Left ventricle myocardium superior (tissue), 1 donor: ENCODE measurements at regions not wholly inside any gene's neighbourhood (a gene's known extent, or its start where the extent isn't known, plus 50 kb on each side); places are given as distances from the start of the nearest gene placed in this dataset.
"Not testable (repeated sequence)": the region's sequence is repeated elsewhere in the genome, so short reads cannot be mapped to it uniquely, and the experiment has no call there.

Experiments
- ATAC-seq: fragments of 200-7000 bp; cut with Tn5 transposase; one replicate; pipeline ENCODE4 v1.9.1; 2020; ENCODE audit warnings: mild to moderate bottlenecking, moderate library complexity
- DNase-seq: peaks from one replicate; pipeline ENCODE4 v3.0.0-alpha.2; 2020
- intact Hi-C: fragments of 100-400 bp; cut with micrococcal nuclease; formaldehyde crosslinking; loops from one replicate; pipeline ENCODE4 v1.11.0; 2022
- donor health status: DM: no; HTN: yes; CAD: no; lungs with severe emphysema.

DNA sequence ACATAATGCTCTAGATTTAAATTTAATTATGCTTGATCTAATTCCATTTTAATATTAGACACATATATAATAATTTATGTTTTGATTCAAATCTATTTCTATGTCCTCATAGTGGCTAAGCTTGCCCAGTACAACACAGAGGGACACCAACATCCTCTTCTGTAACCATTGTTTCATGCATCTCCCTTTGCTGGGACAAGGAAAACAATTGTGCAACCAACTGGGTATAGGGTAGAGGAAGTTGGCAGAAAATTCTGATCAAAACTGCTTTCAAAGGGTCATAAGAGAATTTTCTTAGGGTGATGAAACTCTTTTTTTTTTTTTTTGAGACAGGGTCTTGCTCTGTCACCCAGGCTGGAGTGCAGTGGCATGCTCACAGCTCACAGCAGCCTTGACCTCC, 121.4 kb upstream of the SGO1 start:
- DNase-seq (no peak), ATAC-seq (no peak)
- intact Hi-C loops = no loop called here

- intact Hi-C loops = no loop called here
- ATAC-seq = no peak
- no peak for DNase-seq
Observed at GRCh38 chr3:20305647-20306046, 119.6 kb upstream of the SGO1 start.

DNA sequence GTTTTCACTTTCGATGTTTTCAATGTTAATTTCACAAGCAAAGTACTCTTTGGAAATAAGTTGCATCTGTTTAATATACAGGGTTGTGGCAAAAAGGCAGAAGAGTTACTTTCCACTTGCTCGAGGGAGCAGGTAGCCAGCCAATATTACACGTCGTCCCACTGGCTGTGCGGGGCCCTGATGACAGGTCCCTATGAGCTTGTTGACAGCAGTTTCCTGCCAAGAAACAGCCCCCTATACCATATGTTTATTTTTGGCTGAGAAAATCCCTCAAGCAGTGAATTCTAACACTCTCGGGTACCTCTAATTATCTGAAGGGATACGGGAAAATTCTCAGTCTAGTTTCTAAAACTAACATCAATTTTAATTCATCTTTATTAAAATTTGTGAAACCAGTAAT, 116.8 kb upstream of the SGO1 start:
- intact Hi-C loops = no loop called here
- ATAC-seq (no peak), DNase-seq (no peak)

DNA sequence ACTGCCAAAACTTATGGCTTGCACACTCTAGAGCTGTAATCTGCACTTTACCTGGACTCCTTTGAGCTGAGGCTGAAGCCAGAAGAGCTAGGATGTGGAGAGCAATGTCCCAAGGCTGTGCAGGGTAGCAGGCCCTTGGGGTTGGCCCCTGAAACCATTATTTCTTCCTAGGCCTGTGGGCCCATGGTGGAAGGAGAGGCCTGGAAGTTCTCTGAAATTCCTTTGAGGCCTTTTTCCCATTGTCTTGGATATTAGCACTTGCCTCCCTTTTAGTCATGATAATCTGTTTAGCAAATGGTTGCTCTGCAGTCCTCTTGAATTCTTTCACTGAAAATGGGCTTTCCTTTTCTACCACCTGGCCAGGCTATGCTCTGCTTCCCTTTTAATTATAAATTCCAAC, 102.0 kb upstream of the SGO1 start:
- intact Hi-C loops = no loop called here
- ATAC-seq = no peak
- no peak for DNase-seq

GRCh38 chr3:20280257-20280656, 94.3 kb upstream of the SGO1 start:
- no peak for ATAC-seq
- intact Hi-C loops = no loop called here
- no peak for DNase-seq

- intact Hi-C loops, DNase-seq, ATAC-seq: not testable (repeated sequence)
Observed at GRCh38 chr3:20265977-20266376, 80.0 kb upstream of the SGO1 start.

GRCh38 chr3:20264900-20265567, 79.0 kb upstream of the SGO1 start:
- ATAC-seq (no peak), DNase-seq (no peak)
- intact Hi-C loops = no loop called here

GRCh38 chr3:20258371-20258770, 72.4 kb upstream of the SGO1 start:
- ATAC-seq = no peak
- intact Hi-C loops = no loop called here
- DNase-seq = no peak

DNA sequence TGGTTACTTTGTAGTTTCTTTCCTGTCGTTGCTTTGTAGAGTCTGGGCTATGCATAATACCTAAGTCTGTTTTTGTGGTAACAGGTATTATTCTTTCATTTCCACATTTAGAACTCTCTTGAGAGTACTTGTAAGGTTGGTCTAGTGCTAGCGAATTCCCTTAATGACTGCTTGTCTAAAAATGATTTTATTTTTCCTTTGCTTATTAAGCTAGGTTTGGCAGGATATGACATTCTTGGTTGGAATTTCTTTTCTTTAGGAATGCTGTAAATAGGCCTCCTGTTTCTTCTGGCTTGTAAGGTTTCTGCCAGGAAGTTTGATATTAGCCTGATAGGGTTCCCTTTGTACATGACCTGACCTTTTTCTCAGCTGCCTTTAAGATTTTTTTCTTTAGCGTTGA, 70.1 kb upstream of the SGO1 start:
- ATAC-seq (peak; percentile 43), DNase-seq (no peak)
- intact Hi-C loops = no loop called here

- DNase-seq = no peak
- ATAC-seq = no peak
- intact Hi-C loops = no loop called here
Observed at GRCh38 chr3:20254268-20255117, 68.5 kb upstream of the SGO1 start.

DNA sequence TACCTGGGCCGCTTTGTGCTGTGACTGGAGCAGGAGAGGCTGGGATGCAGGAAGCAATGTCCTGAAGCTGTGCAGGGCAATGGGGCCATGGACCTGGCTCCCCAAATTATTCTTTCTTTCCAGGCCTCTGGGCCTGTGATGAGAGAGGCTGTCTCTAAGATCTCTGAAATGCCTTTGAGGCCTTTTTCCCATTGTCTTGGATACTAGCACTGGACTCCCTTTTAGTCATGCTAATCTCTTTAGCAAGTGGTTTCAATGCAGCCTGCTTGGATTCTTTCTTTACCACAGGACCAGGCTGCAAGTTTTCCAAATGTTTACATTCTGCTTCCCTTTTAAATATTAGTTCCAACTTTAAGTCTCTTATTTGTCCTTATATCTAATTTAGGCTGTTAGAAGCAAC, 64.8 kb upstream of the SGO1 start:
- no peak for ATAC-seq

DNA sequence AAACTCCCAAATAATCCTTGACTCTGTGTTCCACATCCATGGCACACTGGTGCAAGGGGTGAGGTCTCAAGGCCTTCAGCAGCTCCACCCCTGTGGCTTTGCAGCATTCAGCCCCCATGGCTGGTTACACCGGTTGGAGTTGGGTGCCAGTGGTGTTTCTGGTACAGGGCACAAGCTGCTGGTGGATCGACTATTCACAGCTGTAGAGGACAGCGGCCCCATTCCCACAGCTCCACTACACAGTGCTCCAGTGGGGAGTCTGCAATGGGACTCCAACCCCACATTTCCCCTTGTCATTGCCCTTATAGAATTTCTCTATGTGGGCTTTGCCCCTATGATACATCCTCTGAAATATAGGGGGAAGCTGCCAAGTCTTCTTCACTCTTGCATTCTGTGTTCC, 64.3 kb upstream of the SGO1 start:
- DNase-seq = no peak
- ATAC-seq = no peak
- intact Hi-C loops = no loop called here

More for the DNA sequence above, 64.8 kb upstream of the SGO1 start:
- DNase-seq = no peak
- intact Hi-C loops = no loop called here

- DNase-seq (no peak), ATAC-seq (no peak)
- intact Hi-C loops = no loop called here
Observed at GRCh38 chr3:20246662-20247061, 60.7 kb upstream of the SGO1 start.

DNA sequence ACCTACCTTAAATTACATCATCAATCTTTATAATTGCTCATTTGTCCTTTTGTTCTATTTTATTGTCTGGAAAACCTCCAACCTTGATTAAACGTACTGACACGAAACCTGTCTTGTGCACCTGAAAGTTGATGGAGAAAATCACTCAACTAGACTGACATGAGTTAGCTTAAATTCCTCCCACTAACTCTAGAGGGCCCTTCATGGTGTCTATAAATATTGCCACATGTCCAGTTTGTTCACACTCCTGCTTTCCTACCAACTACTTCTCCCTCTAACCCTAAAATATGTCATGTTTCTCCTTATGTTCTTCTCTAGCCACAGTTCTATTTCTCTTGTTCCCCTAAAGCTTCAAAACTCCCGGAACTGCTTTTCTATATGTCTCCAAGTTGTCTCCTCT, 59.8 kb upstream of the SGO1 start:
- intact Hi-C loops = no loop called here
- ATAC-seq = no peak

DNA sequence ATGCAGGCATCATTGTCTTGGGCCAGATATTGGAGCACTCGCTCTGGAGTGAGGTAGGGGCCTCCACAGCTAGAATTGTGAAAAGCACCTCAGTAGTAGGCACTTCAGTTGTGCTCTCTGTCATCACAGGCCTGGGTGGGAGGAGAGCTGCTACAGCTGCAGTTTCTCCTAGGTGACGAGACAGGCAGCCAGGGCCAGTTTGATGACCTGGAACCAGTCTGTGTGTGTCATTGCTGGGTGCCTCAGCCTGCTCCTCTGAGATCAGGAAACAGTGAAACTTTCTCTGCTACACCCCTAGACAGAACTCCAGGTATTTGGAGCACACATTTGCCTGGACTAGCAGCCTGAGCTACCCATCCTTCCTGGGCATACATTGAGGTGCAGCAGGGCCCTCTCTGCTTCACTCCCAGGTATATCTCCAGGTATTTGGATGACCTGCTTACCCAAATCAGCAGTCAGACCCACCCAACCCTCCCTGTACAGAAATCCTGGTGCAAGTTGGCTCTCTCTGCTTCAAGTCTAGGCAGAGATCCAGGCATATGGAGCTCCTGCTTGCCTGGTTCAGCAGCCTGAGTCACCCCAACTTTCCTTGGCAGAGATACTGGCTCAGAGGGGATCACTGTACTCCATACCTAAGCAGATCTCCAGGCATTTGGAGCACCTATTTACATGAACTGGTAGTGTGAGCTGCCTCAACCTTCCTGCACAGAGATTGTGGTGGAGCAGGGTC, 54.3 kb upstream of the SGO1 start:
- DNase-seq = no peak
- ATAC-seq = no peak
- intact Hi-C loops = no loop called here

More for the DNA sequence above, 59.8 kb upstream of the SGO1 start:
- no peak for DNase-seq

GRCh38 chr3:20238199-20238598, 52.2 kb upstream of the SGO1 start:
- ATAC-seq, DNase-seq, intact Hi-C loops: not testable (repeated sequence)

GRCh38 chr3:20236603-20237002, 50.6 kb upstream of the SGO1 start:
- no peak for DNase-seq
- ATAC-seq = no peak
- intact Hi-C loops = no loop called here
